HG03354 (cell line): ENCODE measurements at regions not wholly inside any gene's neighbourhood (a gene's known extent, or its start where the extent isn't known, plus 50 kb on each side); places are given as distances from the start of the nearest gene placed in this dataset.
"Not testable (repeated sequence)": the region's sequence is repeated elsewhere in the genome, so short reads cannot be mapped to it uniquely, and the experiment has no call there.

Source experiments
- ATAC-seq: cut with Tn5 transposase; IDR thresholded peaks from one replicate; pipeline ENCODE4 v1.9.1; 2021; ENCODE audit warnings: mild to moderate bottlenecking; ENCODE audit not compliant: unreplicated experiment, poor library complexity, severe bottlenecking

- no peak for ATAC-seq
Observed at GRCh38 chr3:6719999-6720398, 140.9 kb upstream of the GRM7 start.

- no peak for ATAC-seq
Observed at GRCh38 chr3:6721491-6721890, 139.4 kb upstream of the GRM7 start.

GRCh38 chr3:6723205-6723604, 137.7 kb upstream of the GRM7 start:
- ATAC-seq = no peak

GRCh38 chr3:6726811-6727210, 134.1 kb upstream of the GRM7 start:
- no peak for ATAC-seq

GRCh38 chr3:6732807-6733206, 128.1 kb upstream of the GRM7 start:
- no peak for ATAC-seq

GRCh38 chr3:6733699-6734394, 127.1 kb upstream of the GRM7 start:
- no peak for ATAC-seq

- ATAC-seq = no peak
Observed at GRCh38 chr3:6734395-6734746, 126.5 kb upstream of the GRM7 start.

GRCh38 chr3:6736836-6737629, 123.9 kb upstream of the GRM7 start:
- no peak for ATAC-seq

- ATAC-seq = no peak
Observed at GRCh38 chr3:6737630-6738029, 123.3 kb upstream of the GRM7 start.

GRCh38 chr3:6739288-6739687, 121.6 kb upstream of the GRM7 start:
- no peak for ATAC-seq

- ATAC-seq = no peak
Observed at GRCh38 chr3:6743067-6743720, 117.7 kb upstream of the GRM7 start.

GRCh38 chr3:6746443-6746842, 114.5 kb upstream of the GRM7 start:
- ATAC-seq = no peak

GRCh38 chr3:6747017-6747416, 113.9 kb upstream of the GRM7 start:
- ATAC-seq = no peak

GRCh38 chr3:6750782-6751181, 110.1 kb upstream of the GRM7 start:
- no peak for ATAC-seq

- ATAC-seq = no peak
Observed at GRCh38 chr3:6753536-6753935, 107.4 kb upstream of the GRM7 start.

- not testable (repeated sequence) for ATAC-seq
Observed at GRCh38 chr3:6769532-6770396, 91.2 kb upstream of the GRM7 start.

GRCh38 chr3:6770397-6770690, 90.6 kb upstream of the GRM7 start:
- no peak for ATAC-seq

GRCh38 chr3:6771171-6771570, 89.7 kb upstream of the GRM7 start:
- ATAC-seq = no peak

- no peak for ATAC-seq
Observed at GRCh38 chr3:6779140-6779539, 81.8 kb upstream of the GRM7 start.

- ATAC-seq = no peak
Observed at GRCh38 chr3:6781092-6781491, 79.8 kb upstream of the GRM7 start.
